ENCODE measurements at regions not wholly inside any gene's neighbourhood (a gene's known extent, or its start where the extent isn't known, plus 50 kb on each side); places are given as distances from the start of the nearest gene placed in this dataset.

- TF ChIP-seq CTCF (IDR thresholded peaks at IDR 0.05; ENCODE audit: insufficient read depth, low read length, poor library complexity, severe bottlenecking), result no peak
- Histone ChIP-seq H3K4me3 (ENCODE audit: low read depth, low read length) (no peak overlapping the region), H3K36me3 (ENCODE audit: control insufficient read depth, insufficient read depth, low read length) (no peaks in the 10 kb centered on the region), H3K27me3 (ENCODE audit: control insufficient read depth, insufficient read depth, low read length) (no peaks in the 10 kb centered on the region)
- no peak for DNase-seq (ENCODE audit: low read depth)
Measured at GRCh38 chr5:158212917-158213316, 354.0 kb upstream of the CLINT1 start.

- no peaks in the 10 kb centered on the region for H3K36me3 ChIP-seq (ENCODE audit: control insufficient read depth, insufficient read depth, low read length)
- DNase-seq (ENCODE audit: low read depth), result no peak
- no peak for TF ChIP-seq CTCF (IDR thresholded peaks at IDR 0.05; ENCODE audit: insufficient read depth, low read length, poor library complexity, severe bottlenecking)
- H3K27me3 ChIP-seq (ENCODE audit: control insufficient read depth, insufficient read depth, low read length), result no peaks in the 10 kb centered on the region
- no peak overlapping the region for H3K4me3 ChIP-seq (ENCODE audit: low read depth, low read length)
Measured at GRCh38 chr5:158212237-158212636, 353.3 kb upstream of the CLINT1 start.

- no peak overlapping the region for H3K4me3 ChIP-seq (ENCODE audit: low read depth, low read length)
- H3K36me3 ChIP-seq (ENCODE audit: control insufficient read depth, insufficient read depth, low read length), result no peaks in the 10 kb centered on the region
- DNase-seq (ENCODE audit: low read depth), result no peak
- no peak for TF ChIP-seq CTCF (IDR thresholded peaks at IDR 0.05; ENCODE audit: insufficient read depth, low read length, poor library complexity, severe bottlenecking)
- H3K27me3 ChIP-seq (ENCODE audit: control insufficient read depth, insufficient read depth, low read length), result no peaks in the 10 kb centered on the region
Measured at GRCh38 chr5:158209219-158209908, 350.4 kb upstream of the CLINT1 start.

- no peak overlapping the region for H3K4me3 ChIP-seq (ENCODE audit: low read depth, low read length)
- no peaks in the 10 kb centered on the region for H3K27me3 ChIP-seq (ENCODE audit: control insufficient read depth, insufficient read depth, low read length)
- DNase-seq (ENCODE audit: low read depth), result no peak
- H3K36me3 ChIP-seq (ENCODE audit: control insufficient read depth, insufficient read depth, low read length), result no peaks in the 10 kb centered on the region
- no peak for TF ChIP-seq CTCF (IDR thresholded peaks at IDR 0.05; ENCODE audit: insufficient read depth, low read length, poor library complexity, severe bottlenecking)
Measured at GRCh38 chr5:158207733-158208132, 348.8 kb upstream of the CLINT1 start.

GRCh38 chr5:158205992-158206391, 347.0 kb upstream of the CLINT1 start:
- no peaks in the 10 kb centered on the region for H3K36me3 ChIP-seq (ENCODE audit: control insufficient read depth, insufficient read depth, low read length)
- no peaks in the 10 kb centered on the region for H3K27me3 ChIP-seq (ENCODE audit: control insufficient read depth, insufficient read depth, low read length)
- DNase-seq (ENCODE audit: low read depth), result no peak
- no peak overlapping the region for H3K4me3 ChIP-seq (ENCODE audit: low read depth, low read length)
- no peak for TF ChIP-seq CTCF (IDR thresholded peaks at IDR 0.05; ENCODE audit: insufficient read depth, low read length, poor library complexity, severe bottlenecking)

- no peak for DNase-seq (ENCODE audit: low read depth)
- Histone ChIP-seq H3K36me3 (ENCODE audit: control insufficient read depth, insufficient read depth, low read length) (no peaks in the 10 kb centered on the region), H3K4me3 (ENCODE audit: low read depth, low read length) (no peak overlapping the region), H3K27me3 (ENCODE audit: control insufficient read depth, insufficient read depth, low read length) (no peaks in the 10 kb centered on the region)
- no peak for TF ChIP-seq CTCF (IDR thresholded peaks at IDR 0.05; ENCODE audit: insufficient read depth, low read length, poor library complexity, severe bottlenecking)
Measured at GRCh38 chr5:158203261-158203660, 344.3 kb upstream of the CLINT1 start.
